CD4-positive, alpha-beta T cell treated with Interleukin-4 for 1 hour (primary cell): ENCODE measurements at regions not wholly inside any gene's neighbourhood (a gene's known extent, or its start where the extent isn't known, plus 50 kb on each side); places are given as distances from the start of the nearest gene placed in this dataset.
A peak's percentile ranks its signal among the peaks of the same experiment; 100 is the strongest.
"Not testable (repeated sequence)": the region's sequence is repeated elsewhere in the genome, so short reads cannot be mapped to it uniquely, and the experiment has no call there.

Experiments used
- DNase-seq, 2 donors: peaks; one replicate each; pipeline ENCODE4 v3.0.0-alpha.2; 2020 to 2022

GRCh38 chr11:134508219-134508990 lies 96.4 kb upstream of the B3GAT1 start:
- DNase-seq, result peak in 1 of 2 donors; percentile 4

- DNase-seq, result no peak
These were observed 94.0 kb upstream of the B3GAT1 start for GRCh38 chr11:134506046-134506445.

DNA sequence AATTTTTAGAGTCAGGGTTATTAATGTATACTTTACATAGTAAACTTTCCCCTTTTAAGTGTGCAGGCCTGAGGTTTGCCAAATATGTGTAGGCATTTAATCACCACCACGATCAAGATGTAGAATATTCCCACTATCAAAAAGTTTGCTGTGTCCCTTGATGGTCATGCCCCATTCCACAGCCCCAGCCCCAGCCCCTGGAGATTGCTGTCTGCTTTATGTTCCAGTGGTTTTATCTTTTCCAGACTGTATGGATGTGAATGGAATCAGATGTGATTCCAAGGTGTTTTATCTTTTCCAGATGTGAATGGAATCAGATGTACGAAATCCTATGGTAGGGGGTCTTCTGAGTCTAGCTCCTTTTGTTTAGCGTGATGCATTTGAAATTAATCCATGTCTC lies 93.1 kb upstream of the B3GAT1 start:
- no peak for DNase-seq

GRCh38 chr11:134504146-134504905 lies 92.3 kb upstream of the B3GAT1 start:
- DNase-seq, result no peak

DNA sequence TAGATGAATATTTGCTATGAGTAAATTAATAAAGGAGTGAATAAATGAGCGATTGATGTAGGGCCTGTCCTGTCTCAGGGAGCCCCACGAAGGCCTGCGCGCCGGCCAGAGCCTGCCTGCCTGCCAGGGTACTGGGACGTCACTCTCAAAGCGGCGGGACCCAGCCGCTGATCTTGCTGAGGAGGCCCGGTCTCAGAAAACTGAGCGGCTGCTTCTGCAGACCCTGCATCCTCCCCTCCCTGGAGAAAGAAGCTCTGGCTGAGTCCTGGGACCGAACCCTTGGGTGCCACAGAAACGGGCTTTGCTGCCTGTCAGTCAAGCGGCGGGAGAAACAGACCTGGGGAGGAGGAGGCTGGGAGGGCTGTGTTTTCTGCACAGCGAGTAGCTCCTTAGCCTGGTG lies 91.6 kb upstream of the B3GAT1 start:
- DNase-seq, result peak in 1 of 2 donors; percentile 2

- DNase-seq, result peak in 1 of 2 donors; percentile 2
These were observed 91.1 kb upstream of the B3GAT1 start for GRCh38 chr11:134503100-134503499.

- no peak for DNase-seq
These were observed 90.1 kb upstream of the B3GAT1 start for GRCh38 chr11:134502153-134502550.

DNA sequence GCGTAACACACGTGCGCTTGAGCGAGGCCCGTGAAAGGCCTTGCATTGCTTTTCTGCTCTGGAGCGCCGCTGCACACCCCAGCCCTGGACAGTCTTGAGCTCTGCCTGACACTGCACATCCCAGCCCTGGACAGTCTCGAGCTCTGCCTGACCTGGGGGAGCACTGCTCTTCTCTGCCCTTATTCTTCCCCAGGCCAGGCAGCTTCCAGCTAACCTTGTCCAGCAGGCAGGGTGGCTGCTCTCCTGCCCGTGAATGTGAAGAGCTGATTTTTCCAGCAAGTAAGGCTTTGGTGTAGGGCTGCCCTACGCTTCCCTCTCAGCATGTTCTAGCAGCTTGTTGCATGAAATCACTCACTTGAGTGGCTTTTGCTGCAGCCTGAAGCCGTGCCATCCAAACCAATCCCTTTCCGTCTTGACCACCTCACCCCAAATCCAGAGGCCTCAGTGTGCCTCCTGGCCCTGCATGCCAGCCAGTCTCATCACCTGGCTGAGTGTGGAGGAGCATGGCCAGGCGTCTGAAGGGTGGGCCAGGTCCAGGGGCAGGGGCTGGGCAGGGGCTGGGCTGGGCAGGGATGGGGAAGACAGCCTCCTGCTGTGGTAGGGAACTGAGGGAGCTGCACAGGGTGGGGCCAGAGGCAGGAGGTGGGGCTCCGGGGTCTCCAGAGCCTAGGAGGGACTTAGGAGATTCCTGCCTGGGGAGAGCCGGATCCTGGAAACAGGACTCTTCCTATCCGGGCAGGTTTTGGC lies 89.5 kb upstream of the B3GAT1 start:
- no peak for DNase-seq

- DNase-seq, result peak in 1 of 2 donors; percentile 3
These were observed 88.6 kb upstream of the B3GAT1 start for GRCh38 chr11:134500621-134501020.

GRCh38 chr11:134499990-134500389 lies 87.9 kb upstream of the B3GAT1 start:
- peak in 1 of 2 donors; percentile 4 for DNase-seq

GRCh38 chr11:134498326-134499139 lies 86.5 kb upstream of the B3GAT1 start:
- no peak for DNase-seq

DNA sequence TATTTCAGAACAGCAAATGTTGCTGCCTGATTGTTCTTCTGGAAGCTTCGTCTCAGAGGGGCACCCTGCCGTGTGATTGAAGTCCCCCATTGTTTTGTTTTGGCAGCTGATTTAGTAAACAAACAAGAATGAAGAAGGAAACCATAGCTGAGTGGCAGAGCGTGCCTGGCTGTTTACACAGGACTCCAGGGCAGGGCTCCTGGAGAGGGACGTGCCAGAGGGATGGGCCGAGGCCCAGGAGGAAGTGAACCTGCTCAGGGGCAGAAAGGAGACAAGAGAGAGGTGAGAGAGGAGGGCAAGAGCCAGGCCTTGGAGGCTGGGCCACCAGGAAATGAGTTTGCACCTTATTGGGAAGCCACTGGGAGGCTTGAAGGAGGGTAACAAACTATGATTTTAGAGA lies 85.5 kb upstream of the B3GAT1 start:
- no peak for DNase-seq

GRCh38 chr11:134496058-134496457 lies 84.0 kb upstream of the B3GAT1 start:
- DNase-seq, result not testable (repeated sequence)

DNA sequence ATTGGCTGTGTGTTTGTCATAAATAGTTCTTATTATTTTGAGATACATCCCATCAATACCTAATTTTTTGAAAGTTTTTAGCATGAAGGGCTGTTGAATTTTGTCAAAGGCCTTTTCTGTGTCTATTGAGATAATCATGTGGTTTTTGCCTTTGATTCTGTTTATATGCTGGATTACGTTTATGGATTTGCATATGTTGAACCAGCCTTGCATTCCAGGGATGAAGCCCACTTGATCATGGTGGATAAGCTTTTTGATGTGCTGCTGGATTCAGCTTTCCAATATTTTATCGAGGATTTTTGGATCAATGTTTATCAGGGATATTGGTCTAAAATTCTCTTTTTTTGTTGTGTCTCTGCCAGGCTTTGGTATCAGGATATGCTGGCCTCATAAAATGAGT lies 82.4 kb upstream of the B3GAT1 start:
- DNase-seq, result not testable (repeated sequence)

GRCh38 chr11:134492411-134492810 lies 80.4 kb upstream of the B3GAT1 start:
- not testable (repeated sequence) for DNase-seq

- no peak for DNase-seq
These were observed 77.7 kb upstream of the B3GAT1 start for GRCh38 chr11:134489728-134490127.

DNA sequence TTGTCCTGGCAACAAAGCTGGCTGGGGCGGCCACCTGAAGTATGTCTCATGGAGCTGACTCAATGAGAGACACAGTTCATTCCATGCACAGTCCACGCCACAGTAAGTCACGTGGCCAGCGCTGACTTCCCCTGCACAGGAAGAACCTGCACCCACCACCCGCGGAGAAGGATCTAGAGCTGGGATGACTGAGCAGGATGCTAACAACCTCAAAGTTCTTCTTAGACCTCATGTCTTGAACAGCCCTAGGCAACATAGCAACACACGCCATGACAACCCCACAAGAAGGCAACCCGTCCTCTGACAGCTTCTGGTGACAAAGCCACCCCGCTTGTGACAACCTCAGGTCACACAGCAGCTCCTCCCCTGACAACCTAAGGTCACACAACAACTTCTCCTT lies 76.9 kb upstream of the B3GAT1 start:
- no peak for DNase-seq

- DNase-seq, result no peak
These were observed 76.5 kb upstream of the B3GAT1 start for GRCh38 chr11:134488512-134488911.

DNA sequence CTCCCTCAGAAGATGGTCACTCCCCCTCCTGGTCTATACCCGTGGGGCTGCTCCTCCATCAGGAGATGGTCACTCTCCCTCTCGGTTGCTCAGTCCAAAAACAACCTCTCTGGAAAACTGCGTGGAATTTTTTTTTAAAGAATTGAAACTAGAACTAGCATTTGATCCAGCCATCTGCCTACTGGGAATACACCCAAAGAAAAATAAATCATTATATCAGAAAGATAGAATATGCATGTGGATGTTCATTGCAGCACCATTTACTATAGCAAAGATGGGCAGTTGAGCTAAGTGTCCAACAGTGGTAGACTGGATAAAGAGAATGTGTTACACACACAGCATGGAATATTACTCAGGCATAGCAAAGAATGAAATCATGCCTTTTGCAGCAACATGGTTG lies 75.7 kb upstream of the B3GAT1 start:
- no peak for DNase-seq

DNA sequence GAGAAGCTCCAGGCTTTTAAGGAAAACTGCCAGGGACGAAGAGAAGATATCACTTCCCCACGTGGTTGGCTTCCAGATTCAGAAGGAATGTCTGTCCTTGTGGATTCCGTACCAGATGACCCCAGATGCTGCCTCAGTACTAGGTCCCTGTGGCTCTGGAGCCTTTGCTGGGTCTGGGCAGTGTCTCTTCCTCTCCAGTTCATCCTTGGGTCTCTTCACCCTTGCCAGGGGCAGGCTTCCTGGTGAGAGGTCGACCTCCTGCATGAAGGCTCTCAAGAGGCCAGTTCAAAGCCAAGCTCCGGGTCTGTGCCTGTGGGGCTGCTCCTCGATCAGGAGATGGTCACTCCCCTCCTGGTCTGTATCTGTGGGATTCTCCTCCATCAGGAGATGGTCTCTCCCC lies 74.7 kb upstream of the B3GAT1 start:
- DNase-seq, result no peak

DNA sequence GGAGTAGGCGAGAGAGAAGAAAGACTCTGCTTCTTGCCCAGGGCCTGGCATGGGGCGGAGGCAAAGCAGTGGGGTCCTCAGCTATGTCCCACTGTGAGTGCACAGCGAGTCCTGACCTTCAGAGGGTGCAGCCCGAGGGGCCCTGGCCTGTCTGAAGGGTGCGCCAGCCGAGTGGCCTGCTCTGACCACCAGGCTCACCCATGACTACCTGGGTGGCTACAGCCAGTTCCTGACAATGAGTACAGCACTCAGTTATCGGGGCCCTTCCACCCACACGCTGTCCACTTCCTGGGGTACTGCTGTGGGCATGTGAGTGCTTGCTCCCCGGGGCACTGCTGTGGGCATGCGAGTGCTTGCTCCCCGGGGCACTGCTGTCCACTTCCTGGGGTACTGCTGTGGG lies 74.1 kb upstream of the B3GAT1 start:
- no peak for DNase-seq

- DNase-seq, result no peak
These were observed 73.3 kb upstream of the B3GAT1 start for GRCh38 chr11:134485316-134485715.

DNA sequence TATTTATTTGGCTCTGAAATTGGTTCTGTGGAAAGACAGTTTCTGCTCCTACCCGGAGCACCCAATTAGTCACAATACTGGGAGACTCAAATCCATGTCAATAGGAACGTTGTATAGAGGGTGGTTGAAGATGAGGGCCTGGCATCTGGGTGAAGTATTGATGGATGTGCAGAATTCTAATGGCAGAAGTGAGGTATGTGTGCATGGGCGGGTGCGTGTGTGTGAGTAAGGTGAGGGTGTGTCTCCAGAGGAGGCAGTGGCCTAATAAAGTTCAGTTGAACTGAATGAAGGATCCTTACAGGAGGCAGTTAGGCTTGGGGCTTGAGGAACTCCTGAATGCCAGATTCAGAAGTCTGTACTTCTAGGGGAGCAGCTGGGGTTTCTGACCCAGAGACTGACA lies 71.8 kb upstream of the B3GAT1 start:
- DNase-seq, result no peak
